GM12878 (cell line): ENCODE measurements at regions not wholly inside any gene's neighbourhood (a gene's known extent, or its start where the extent isn't known, plus 50 kb on each side); places are given as distances from the start of the nearest gene placed in this dataset.

Experiments
- EGR1 ChIP-seq, 2 experiments: IDR thresholded peaks; 1 replicate in 1 of 2; 2 replicates in 1 of 2; pipeline ENCODE4 v1.6.1; 2011 to 2012; ENCODE audit warnings: low read depth in 2 of 2, low read length in 2 of 2, borderline replicate concordance in 1 of 2, mild to moderate bottlenecking in 1 of 2, moderate library complexity in 1 of 2
- ESRRA ChIP-seq: IDR thresholded peaks from 2 replicates; pipeline ENCODE4 v1.6.1; 2012; ENCODE audit warnings: mild to moderate bottlenecking, low read length, improper control_type of control experiment
- HDAC2 ChIP-seq: fragments of 200-600 bp; sonication (generic); IDR thresholded peaks from 2 replicates; pipeline ENCODE4 v1.6.1; 2017
- NFIC ChIP-seq: IDR thresholded peaks from 2 replicates; pipeline ENCODE4 v1.6.1; 2012; ENCODE audit warnings: low read depth, mild to moderate bottlenecking, inconsistent platforms, low read length, moderate library complexity
- PKNOX1 ChIP-seq: fragments of 450-650 bp; IDR thresholded peaks from 2 replicates; pipeline ENCODE4 v1.6.1; 2016; ENCODE audit warnings: mild to moderate bottlenecking
- POLR2A ChIP-seq: IDR thresholded peaks from 2 replicates; pipeline ENCODE4 v1.6.1; 2011; ENCODE audit warnings: low read depth, mild to moderate bottlenecking, low read length
- POLR2AphosphoS2 ChIP-seq: IDR thresholded peaks from 2 replicates; pipeline ENCODE4 v1.6.1; 2011; ENCODE audit warnings: low read depth, mild to moderate bottlenecking, low read length, improper control_type of control experiment, moderate library complexity
- RCOR1 ChIP-seq: conservative IDR thresholded peaks from 2 replicates; pipeline ENCODE4 v1.6.1; 2012; ENCODE audit warnings: low read depth, low read length, improper control_type of control experiment
- SKIL ChIP-seq: fragments of 450-650 bp; IDR thresholded peaks from 2 replicates; pipeline ENCODE4 v1.6.1; 2017; ENCODE audit warnings: mild to moderate bottlenecking, low read depth, inconsistent platforms; ENCODE audit not compliant: poor library complexity, severe bottlenecking
- SPI1 ChIP-seq: IDR thresholded peaks from 2 replicates; pipeline ENCODE4 v1.6.1; 2011; ENCODE audit warnings: low read depth, mild to moderate bottlenecking, low read length, moderate library complexity, borderline replicate concordance; ENCODE audit not compliant: insufficient read depth
- SREBF2 ChIP-seq: IDR thresholded peaks from 2 replicates; pipeline ENCODE4 v1.6.1; 2012; ENCODE audit warnings: mild to moderate bottlenecking, low read length
- TBL1XR1 ChIP-seq: IDR thresholded peaks from 2 replicates; pipeline ENCODE4 v1.6.1; 2012; ENCODE audit warnings: low read depth, low read length, improper control_type of control experiment
- TCF12 ChIP-seq: IDR thresholded peaks from 2 replicates; pipeline ENCODE4 v1.6.1; 2011; ENCODE audit warnings: low read depth, mild to moderate bottlenecking, low read length

GRCh38 chr14:53470351-53471043, 317.4 kb upstream of the DDHD1 start:
- no peak for TF ChIP-seq POLR2AphosphoS2
- TF ChIP-seq SPI1 = no peak
- no peak for TF ChIP-seq ESRRA
- TF ChIP-seq NFIC = no peak
- TF ChIP-seq EGR1 (IDR thresholded peaks at IDR 0.05; ENCODE audit: borderline replicate concordance in 1 of 2, low read depth in 2 of 2, low read length in 2 of 2) = no peak
- no peak for TF ChIP-seq TCF12
- TF ChIP-seq RCOR1 = no peak
- TF ChIP-seq PKNOX1 = no peak
- no peak for TF ChIP-seq SKIL
- no peak for TF ChIP-seq POLR2A
- no peak for TF ChIP-seq HDAC2
- TF ChIP-seq TBL1XR1 = no peak
- TF ChIP-seq SREBF2 = no peak
